ENCODE measurements at regions not wholly inside any gene's neighbourhood (a gene's known extent, or its start where the extent isn't known, plus 50 kb on each side); places are given as distances from the start of the nearest gene placed in this dataset.
"Not testable (repeated sequence)": the region's sequence is repeated elsewhere in the genome, so short reads cannot be mapped to it uniquely, and the experiment has no call there.

DNA sequence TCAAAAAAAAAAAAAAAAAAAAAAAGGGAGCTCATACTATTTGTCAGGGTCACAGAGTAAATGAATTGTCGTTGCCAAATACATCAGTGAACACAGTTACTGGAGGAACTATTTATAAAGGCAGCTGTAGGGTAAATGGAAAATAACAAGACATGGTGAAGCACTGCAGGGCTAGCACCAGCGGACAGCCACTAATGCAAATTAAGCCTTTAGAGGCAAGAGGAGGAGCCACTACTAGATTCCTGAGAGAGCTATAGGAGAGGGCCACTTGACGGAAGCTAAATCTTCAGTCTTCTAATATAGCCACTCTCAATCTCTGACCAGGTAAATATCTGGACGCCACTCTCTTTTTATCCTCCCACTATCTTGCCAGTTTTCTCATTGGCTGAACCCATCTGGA lies 801.2 kb upstream of the GOT2 start:
- DNase-seq (ENCODE audit: low spot score) = no peak
- no peak overlapping the region for H3K27ac Mint-ChIP-seq
- H3K27me3 Mint-ChIP-seq (ENCODE audit: insufficient read depth) = no peaks in the 10 kb centered on the region
- H3K4me1 Mint-ChIP-seq (ENCODE audit: low read depth) = no peaks in the 10 kb centered on the region
- peaks cover 4% of the 10 kb centered on the region for H3K9me3 Mint-ChIP-seq
- no peaks in the 10 kb centered on the region for H3K36me3 Mint-ChIP-seq (ENCODE audit: low read depth)
- no peak overlapping the region for H3K4me3 Mint-ChIP-seq
- intact Hi-C loops (cut with micrococcal nuclease) = no loop called here

- Mint-ChIP-seq H3K9me3 (no peaks in the 10 kb centered on the region), H3K27me3 (ENCODE audit: insufficient read depth) (no peaks in the 10 kb centered on the region), H3K4me1 (ENCODE audit: low read depth) (no peaks in the 10 kb centered on the region), H3K27ac (no peak overlapping the region), H3K36me3 (ENCODE audit: low read depth) (no peaks in the 10 kb centered on the region), H3K4me3 (no peak overlapping the region)
- intact Hi-C loops (cut with micrococcal nuclease) = no loop called here
- DNase-seq (ENCODE audit: low spot score) = no peak
These were observed 793.3 kb upstream of the GOT2 start for GRCh38 chr16:59527206-59527997.

- Mint-ChIP-seq H3K9me3 (peaks cover 9% of the 10 kb centered on the region), H3K27ac (no peak overlapping the region), H3K36me3 (ENCODE audit: low read depth) (no peaks in the 10 kb centered on the region), H3K4me3 (no peak overlapping the region), H3K27me3 (ENCODE audit: insufficient read depth) (no peaks in the 10 kb centered on the region), H3K4me1 (ENCODE audit: low read depth) (no peaks in the 10 kb centered on the region)
- DNase-seq (ENCODE audit: low spot score) = no peak
- intact Hi-C loops (cut with micrococcal nuclease) = no loop called here
These were observed 788.7 kb upstream of the GOT2 start for GRCh38 chr16:59522826-59523225.

GRCh38 chr16:59518721-59519120 lies 784.6 kb upstream of the GOT2 start:
- intact Hi-C loops (cut with micrococcal nuclease); H3K4me1 Mint-ChIP-seq (ENCODE audit: low read depth); H3K4me3 Mint-ChIP-seq; H3K36me3 Mint-ChIP-seq (ENCODE audit: low read depth); DNase-seq (ENCODE audit: low spot score); H3K27ac Mint-ChIP-seq; H3K27me3 Mint-ChIP-seq (ENCODE audit: insufficient read depth): not testable (repeated sequence)
- peaks cover 22% of the 10 kb centered on the region for H3K9me3 Mint-ChIP-seq

- DNase-seq (ENCODE audit: low spot score) = no peak
- H3K4me3 Mint-ChIP-seq = no peak overlapping the region
- H3K4me1 Mint-ChIP-seq (ENCODE audit: low read depth) = no peaks in the 10 kb centered on the region
- intact Hi-C loops (cut with micrococcal nuclease) = no loop called here
- H3K27me3 Mint-ChIP-seq (ENCODE audit: insufficient read depth) = no peaks in the 10 kb centered on the region
- no peak overlapping the region for H3K27ac Mint-ChIP-seq
- peaks cover 16% of the 10 kb centered on the region for H3K9me3 Mint-ChIP-seq
- no peaks in the 10 kb centered on the region for H3K36me3 Mint-ChIP-seq (ENCODE audit: low read depth)
These were observed 780.5 kb upstream of the GOT2 start for GRCh38 chr16:59514651-59515050.

- Mint-ChIP-seq H3K4me3 (no peak overlapping the region), H3K4me1 (ENCODE audit: low read depth) (no peaks in the 10 kb centered on the region), H3K9me3 (no peaks in the 10 kb centered on the region), H3K27ac (no peak overlapping the region), H3K36me3 (ENCODE audit: low read depth) (no peaks in the 10 kb centered on the region), H3K27me3 (ENCODE audit: insufficient read depth) (no peaks in the 10 kb centered on the region)
- DNase-seq (ENCODE audit: low spot score) = no peak
- intact Hi-C loops (cut with micrococcal nuclease) = no loop called here
These were observed 775.9 kb upstream of the GOT2 start for GRCh38 chr16:59510008-59510424.

DNA sequence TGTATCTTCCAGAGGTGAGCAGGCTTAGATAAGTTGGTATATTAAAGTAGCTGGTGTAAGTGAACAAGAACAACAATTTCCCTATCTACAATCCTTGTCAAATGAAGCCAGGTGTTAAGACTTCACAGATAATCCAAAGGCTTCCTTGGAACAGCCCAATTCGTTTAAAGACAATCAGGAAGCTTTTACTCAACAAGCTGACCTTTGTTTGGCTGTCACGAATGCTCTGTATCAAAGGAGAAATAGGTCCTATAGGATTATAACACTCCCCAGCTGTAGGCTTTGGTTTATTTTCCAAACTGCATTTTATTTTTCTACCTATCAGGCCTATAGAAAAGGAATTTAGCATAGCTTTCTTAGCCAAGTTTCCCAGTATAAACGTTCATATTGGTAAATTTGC lies 766.5 kb upstream of the GOT2 start:
- H3K9me3 Mint-ChIP-seq = no peaks in the 10 kb centered on the region
- no peaks in the 10 kb centered on the region for H3K36me3 Mint-ChIP-seq (ENCODE audit: low read depth)
- no peak overlapping the region for H3K27ac Mint-ChIP-seq
- no peaks in the 10 kb centered on the region for H3K4me1 Mint-ChIP-seq (ENCODE audit: low read depth)
- no peak for DNase-seq (ENCODE audit: low spot score)
- intact Hi-C loops (cut with micrococcal nuclease) = no loop called here
- H3K4me3 Mint-ChIP-seq = no peak overlapping the region
- no peaks in the 10 kb centered on the region for H3K27me3 Mint-ChIP-seq (ENCODE audit: insufficient read depth)

DNA sequence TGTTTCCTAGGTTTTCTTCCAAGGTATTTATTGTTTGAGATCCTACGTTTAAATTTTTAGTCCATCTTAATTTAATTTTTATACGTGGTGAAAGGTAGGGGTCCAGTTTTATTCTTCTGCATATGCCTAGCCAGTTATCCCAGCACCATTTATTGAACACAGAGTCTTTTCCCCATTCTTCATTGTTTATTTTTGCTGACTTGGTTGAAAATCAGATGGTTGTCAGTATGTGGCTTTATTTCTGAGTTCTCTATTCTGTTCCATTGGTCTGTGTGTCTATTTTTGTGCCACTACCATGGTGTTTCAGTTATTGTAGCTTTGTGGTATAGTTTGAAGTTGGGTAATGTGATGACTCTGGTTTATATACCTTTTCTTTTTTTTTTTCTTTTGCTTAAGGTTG lies 753.0 kb upstream of the GOT2 start:
- no peaks in the 10 kb centered on the region for H3K36me3 Mint-ChIP-seq (ENCODE audit: low read depth)
- no peak overlapping the region for H3K4me3 Mint-ChIP-seq
- DNase-seq (ENCODE audit: low spot score) = no peak
- H3K9me3 Mint-ChIP-seq = peaks cover 7% of the 10 kb centered on the region
- no peak overlapping the region for H3K27ac Mint-ChIP-seq
- intact Hi-C loops (cut with micrococcal nuclease) = no loop called here
- no peaks in the 10 kb centered on the region for H3K27me3 Mint-ChIP-seq (ENCODE audit: insufficient read depth)
- no peaks in the 10 kb centered on the region for H3K4me1 Mint-ChIP-seq (ENCODE audit: low read depth)

GRCh38 chr16:59484833-59485516 lies 750.9 kb upstream of the GOT2 start:
- no peaks in the 10 kb centered on the region for H3K4me1 Mint-ChIP-seq (ENCODE audit: low read depth)
- DNase-seq (ENCODE audit: low spot score) = no peak
- no peaks in the 10 kb centered on the region for H3K27me3 Mint-ChIP-seq (ENCODE audit: insufficient read depth)
- peaks cover 7% of the 10 kb centered on the region for H3K9me3 Mint-ChIP-seq
- intact Hi-C loops (cut with micrococcal nuclease) = no loop called here
- H3K36me3 Mint-ChIP-seq (ENCODE audit: low read depth) = no peaks in the 10 kb centered on the region
- no peak overlapping the region for H3K27ac Mint-ChIP-seq
- no peak overlapping the region for H3K4me3 Mint-ChIP-seq

DNA sequence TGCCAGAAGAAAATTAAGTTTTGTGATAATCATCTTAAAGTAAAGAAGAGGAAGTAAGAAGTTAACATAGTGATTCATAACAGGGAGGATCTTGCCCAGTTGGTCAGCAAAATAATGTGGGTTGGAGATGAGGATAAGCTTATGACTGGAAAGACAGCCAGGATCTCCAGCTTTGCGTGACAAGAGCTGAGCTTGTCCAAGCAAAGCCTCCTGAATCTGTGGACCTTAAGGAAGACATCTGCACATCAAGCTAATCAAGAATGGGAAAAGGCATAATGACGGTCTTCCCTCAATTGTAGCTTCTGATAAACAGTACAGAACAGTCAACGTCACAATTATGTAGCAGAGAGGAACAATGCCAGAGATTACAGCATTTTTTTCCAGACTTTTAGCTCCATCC lies 744.7 kb upstream of the GOT2 start:
- no peaks in the 10 kb centered on the region for H3K4me1 Mint-ChIP-seq (ENCODE audit: low read depth)
- H3K9me3 Mint-ChIP-seq = no peaks in the 10 kb centered on the region
- H3K4me3 Mint-ChIP-seq = no peak overlapping the region
- H3K27me3 Mint-ChIP-seq (ENCODE audit: insufficient read depth) = no peaks in the 10 kb centered on the region
- H3K36me3 Mint-ChIP-seq (ENCODE audit: low read depth) = no peaks in the 10 kb centered on the region
- DNase-seq (ENCODE audit: low spot score) = no peak
- intact Hi-C loops (cut with micrococcal nuclease) = no loop called here
- no peak overlapping the region for H3K27ac Mint-ChIP-seq

DNA sequence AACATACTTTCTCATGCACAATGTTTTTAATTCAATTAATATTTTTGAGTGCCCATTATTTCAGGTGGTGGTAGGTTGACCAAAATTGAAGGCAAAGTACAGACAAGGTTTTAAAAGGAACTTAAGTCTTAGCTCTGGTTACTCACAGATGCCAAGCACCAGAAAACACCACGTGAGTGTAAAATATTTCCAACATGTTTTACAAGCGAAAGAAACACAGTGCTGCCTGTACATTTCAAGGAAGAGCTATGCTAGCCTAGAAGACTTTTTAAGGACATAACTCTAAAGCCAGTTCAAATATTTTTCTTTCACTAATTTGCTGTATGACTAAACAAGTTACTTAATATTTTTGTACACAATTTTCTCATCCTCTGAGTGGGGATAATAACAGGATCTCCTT lies 736.4 kb upstream of the GOT2 start:
- H3K4me3 Mint-ChIP-seq = no peak overlapping the region
- intact Hi-C loops (cut with micrococcal nuclease) = no loop called here
- H3K27me3 Mint-ChIP-seq (ENCODE audit: insufficient read depth) = no peaks in the 10 kb centered on the region
- peaks cover 4% of the 10 kb centered on the region for H3K9me3 Mint-ChIP-seq
- no peak for DNase-seq (ENCODE audit: low spot score)
- no peaks in the 10 kb centered on the region for H3K36me3 Mint-ChIP-seq (ENCODE audit: low read depth)
- H3K4me1 Mint-ChIP-seq (ENCODE audit: low read depth) = no peaks in the 10 kb centered on the region
- H3K27ac Mint-ChIP-seq = no peak overlapping the region

DNA sequence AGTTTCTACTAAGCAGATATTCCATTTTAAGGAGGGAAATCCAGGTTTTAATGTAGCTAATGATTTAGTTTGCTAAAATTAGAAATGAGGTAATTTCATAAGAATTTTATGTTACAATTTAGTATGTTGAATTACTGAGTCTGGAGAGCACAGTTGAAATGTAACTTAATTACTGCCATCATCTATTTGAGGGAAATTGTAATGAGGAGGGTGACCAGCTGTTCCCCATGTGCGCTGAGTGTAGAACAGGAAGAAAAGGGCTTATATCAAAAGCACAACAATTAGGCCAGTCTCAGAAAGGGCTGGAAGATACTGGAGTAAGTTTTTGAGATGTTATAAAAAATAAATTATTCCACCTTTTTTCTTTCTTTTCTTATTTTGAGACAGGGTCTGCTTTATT lies 735.1 kb upstream of the GOT2 start:
- Mint-ChIP-seq H3K27me3 (ENCODE audit: insufficient read depth) (no peaks in the 10 kb centered on the region), H3K9me3 (peaks cover 4% of the 10 kb centered on the region), H3K27ac (no peak overlapping the region), H3K36me3 (ENCODE audit: low read depth) (no peaks in the 10 kb centered on the region), H3K4me3 (no peak overlapping the region), H3K4me1 (ENCODE audit: low read depth) (no peaks in the 10 kb centered on the region)
- no peak for DNase-seq (ENCODE audit: low spot score)
- intact Hi-C loops (cut with micrococcal nuclease) = no loop called here

DNA sequence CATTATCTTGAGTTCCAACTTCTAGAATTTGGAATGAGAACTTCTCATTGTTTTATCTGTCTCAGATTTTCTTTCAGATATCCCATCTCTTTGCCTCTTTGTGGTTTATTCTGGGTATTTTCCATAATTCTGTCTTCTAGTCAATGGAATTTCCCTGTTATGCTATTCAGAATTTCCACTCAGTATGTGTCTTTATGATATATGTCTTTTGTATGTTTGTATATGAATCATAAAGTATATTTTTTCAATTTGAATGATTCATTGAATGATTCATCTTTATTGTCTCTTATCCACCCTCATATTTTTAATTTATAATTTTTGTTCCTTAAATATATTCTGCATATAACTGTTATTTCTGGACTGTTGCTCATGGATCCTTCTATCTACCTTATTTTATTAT lies 729.7 kb upstream of the GOT2 start:
- no peaks in the 10 kb centered on the region for H3K4me1 Mint-ChIP-seq (ENCODE audit: low read depth)
- peaks cover 2% of the 10 kb centered on the region for H3K9me3 Mint-ChIP-seq
- no peak overlapping the region for H3K27ac Mint-ChIP-seq

More for the DNA sequence above, 729.7 kb upstream of the GOT2 start:
- DNase-seq (ENCODE audit: low spot score) = no peak
- no peaks in the 10 kb centered on the region for H3K27me3 Mint-ChIP-seq (ENCODE audit: insufficient read depth)
- no peaks in the 10 kb centered on the region for H3K36me3 Mint-ChIP-seq (ENCODE audit: low read depth)
- intact Hi-C loops (cut with micrococcal nuclease) = no loop called here
- H3K4me3 Mint-ChIP-seq = no peak overlapping the region
